Endothelial cell of umbilical vein (primary cell): ENCODE measurements at regions not wholly inside any gene's neighbourhood (a gene's known extent, or its start where the extent isn't known, plus 50 kb on each side); places are given as distances from the start of the nearest gene placed in this dataset.

ENCODE experiments used
- CTCF ChIP-seq, 2 donors: IDR thresholded peaks; 1 replicate in 1 of 2; 2 replicates in 1 of 2; pipeline ENCODE4 v1.5.1; 2011; ENCODE audit warnings: low read length in 2 of 2, mild to moderate bottlenecking in 2 of 2, moderate library complexity in 2 of 2, control low read depth in 1 of 2, inconsistent platforms in 1 of 2, low read depth in 1 of 2; ENCODE audit not compliant: insufficient read depth in 1 of 2; ENCODE audit errors: extremely low read depth in 1 of 2
- EZH2 ChIP-seq: IDR thresholded peaks from 2 replicates; pipeline ENCODE4 v1.6.1; 2012; ENCODE audit warnings: borderline replicate concordance, low read depth, mild to moderate bottlenecking, moderate library complexity, low read length, inconsistent platforms; ENCODE audit not compliant: severe bottlenecking
- POLR2A ChIP-seq: IDR thresholded peaks from 2 replicates; pipeline ENCODE4 v1.6.1; 2012; ENCODE audit warnings: low read depth, mild to moderate bottlenecking, control low read depth, low read length

- no peak for TF ChIP-seq CTCF (IDR thresholded peaks at IDR 0.05; ENCODE audit: extremely low read depth in 1 of 2, insufficient read depth in 1 of 2, low read depth in 1 of 2, low read length in 2 of 2)
- no peak for TF ChIP-seq POLR2A
- no peak for TF ChIP-seq EZH2
Measured at GRCh38 chr1:187951817-187952216, 1123.1 kb downstream of the PLA2G4A start.
